ENCODE measurements at regions not wholly inside any gene's neighbourhood (a gene's known extent, or its start where the extent isn't known, plus 50 kb on each side); places are given as distances from the start of the nearest gene placed in this dataset.

- no peak for DNase-seq (ENCODE audit: low read depth, low spot score)
- no peak overlapping the region for H3K4me3 ChIP-seq (ENCODE audit: low read depth, low read length)
- in situ Hi-C loops (cut with HindIII; ENCODE audit: low sequenced_read_pairs) = no loop called here
- TF ChIP-seq CTCF (IDR thresholded peaks at IDR 0.05; ENCODE audit: low read depth, low read length) = no peak
These were observed 171.9 kb upstream of the CCDC54 start for GRCh38 chr3:107205358-107205757.

GRCh38 chr3:107206141-107206540 is 171.1 kb upstream of the CCDC54 start:
- in situ Hi-C loops (cut with HindIII; ENCODE audit: low sequenced_read_pairs) = no loop called here
- peak; percentile 60 for TF ChIP-seq CTCF (IDR thresholded peaks at IDR 0.05; ENCODE audit: low read depth, low read length)
- DNase-seq (ENCODE audit: low read depth, low spot score) = peak; percentile 72
- no peak overlapping the region for H3K4me3 ChIP-seq (ENCODE audit: low read depth, low read length)

- no peak for TF ChIP-seq CTCF (IDR thresholded peaks at IDR 0.05; ENCODE audit: low read depth, low read length)
- DNase-seq (ENCODE audit: low read depth, low spot score) = no peak
- in situ Hi-C loops (cut with HindIII; ENCODE audit: low sequenced_read_pairs) = no loop called here
- no peak overlapping the region for H3K4me3 ChIP-seq (ENCODE audit: low read depth, low read length)
These were observed 170.3 kb upstream of the CCDC54 start for GRCh38 chr3:107206945-107207344.

- DNase-seq (ENCODE audit: low read depth, low spot score) = peak; percentile 99
- no peak for TF ChIP-seq CTCF (IDR thresholded peaks at IDR 0.05; ENCODE audit: low read depth, low read length)
- in situ Hi-C loops (cut with HindIII; ENCODE audit: low sequenced_read_pairs) = no loop called here
- no peak overlapping the region for H3K4me3 ChIP-seq (ENCODE audit: low read depth, low read length)
These were observed 169.1 kb upstream of the CCDC54 start for GRCh38 chr3:107208100-107208499.

- no peak for DNase-seq (ENCODE audit: low read depth, low spot score)
- in situ Hi-C loops (cut with HindIII; ENCODE audit: low sequenced_read_pairs) = no loop called here
- H3K4me3 ChIP-seq (ENCODE audit: low read depth, low read length) = no peak overlapping the region
- TF ChIP-seq CTCF (IDR thresholded peaks at IDR 0.05; ENCODE audit: low read depth, low read length) = no peak
These were observed 168.4 kb upstream of the CCDC54 start for GRCh38 chr3:107208796-107209195.

GRCh38 chr3:107209302-107209990 is 167.8 kb upstream of the CCDC54 start:
- TF ChIP-seq CTCF (IDR thresholded peaks at IDR 0.05; ENCODE audit: low read depth, low read length) = no peak
- no peak for DNase-seq (ENCODE audit: low read depth, low spot score)
- no peak overlapping the region for H3K4me3 ChIP-seq (ENCODE audit: low read depth, low read length)
- in situ Hi-C loops (cut with HindIII; ENCODE audit: low sequenced_read_pairs) = no loop called here
